ENCODE measurements at regions not wholly inside any gene's neighbourhood (a gene's known extent, or its start where the extent isn't known, plus 50 kb on each side); places are given as distances from the start of the nearest gene placed in this dataset.

GRCh38 chr2:62447411-62447810 is 58.6 kb downstream of the TMEM17 start:
- no peak for DNase-seq

GRCh38 chr2:62446491-62446890 is 59.5 kb downstream of the TMEM17 start:
- no peak for DNase-seq

GRCh38 chr2:62443886-62444285 is 62.1 kb downstream of the TMEM17 start:
- DNase-seq = peak; percentile 26

- no peak for DNase-seq
Measured at GRCh38 chr2:62443471-62443870, 62.5 kb downstream of the TMEM17 start.

- DNase-seq = no peak
Measured at GRCh38 chr2:62441824-62442223, 64.2 kb downstream of the TMEM17 start.

- no peak for DNase-seq
Measured at GRCh38 chr2:62441421-62441820, 64.6 kb downstream of the TMEM17 start.

- no peak for DNase-seq
Measured at GRCh38 chr2:62440281-62440946, 65.6 kb downstream of the TMEM17 start.

GRCh38 chr2:62439425-62439824 is 66.6 kb downstream of the TMEM17 start:
- no peak for DNase-seq

GRCh38 chr2:62437785-62438184 is 68.2 kb downstream of the TMEM17 start:
- no peak for DNase-seq

- DNase-seq = no peak
Measured at GRCh38 chr2:62435720-62436119, 70.3 kb downstream of the TMEM17 start.

GRCh38 chr2:62432407-62432806 is 73.6 kb downstream of the TMEM17 start:
- DNase-seq = no peak

GRCh38 chr2:62431512-62431911 is 74.5 kb downstream of the TMEM17 start:
- DNase-seq = no peak

- no peak for DNase-seq
Measured at GRCh38 chr2:62430146-62430545, 75.8 kb downstream of the TMEM17 start.

- no peak for DNase-seq
Measured at GRCh38 chr2:62427146-62427545, 78.8 kb downstream of the TMEM17 start.

- no peak for DNase-seq
Measured at GRCh38 chr2:62426154-62426912, 79.7 kb downstream of the TMEM17 start.

GRCh38 chr2:62425684-62426083 is 80.3 kb downstream of the TMEM17 start:
- no peak for DNase-seq

- no peak for DNase-seq
Measured at GRCh38 chr2:62424899-62425298, 81.1 kb downstream of the TMEM17 start.

- no peak for DNase-seq
Measured at GRCh38 chr2:62423883-62424458, 82.0 kb downstream of the TMEM17 start.

GRCh38 chr2:62423235-62423634 is 82.8 kb downstream of the TMEM17 start:
- DNase-seq = peak; percentile 36

GRCh38 chr2:62415518-62415917 is 90.5 kb downstream of the TMEM17 start:
- DNase-seq = no peak

- no peak for DNase-seq
Measured at GRCh38 chr2:62415019-62415431, 91.0 kb downstream of the TMEM17 start.

GRCh38 chr2:62413116-62413663 is 92.8 kb downstream of the TMEM17 start:
- no peak for DNase-seq

- DNase-seq = no peak
Measured at GRCh38 chr2:62412347-62412742, 93.7 kb downstream of the TMEM17 start.

GRCh38 chr2:62410926-62411456 is 95.0 kb downstream of the TMEM17 start:
- no peak for DNase-seq
